Stimulated activated CD4-positive, alpha-beta T cell treated with anti-CD3 and anti-CD28 coated beads, Interleukin-4, amount 100 ng/mL, for 48 hours (primary cell): ENCODE measurements at regions not wholly inside any gene's neighbourhood (a gene's known extent, or its start where the extent isn't known, plus 50 kb on each side); places are given as distances from the start of the nearest gene placed in this dataset.

Source experiments
- DNase-seq, 2 donors: peaks; one replicate each; pipeline ENCODE4 v3.0.0-alpha.2; 2020; ENCODE audit warnings: low read depth in 2 of 2

- DNase-seq, result no peak
Measured at GRCh38 chr12:24557738-24558137, 391.2 kb downstream of the BCAT1 start.

GRCh38 chr12:24555730-24556129, 393.2 kb downstream of the BCAT1 start:
- DNase-seq, result no peak

- DNase-seq, result no peak
Measured at GRCh38 chr12:24554612-24555295, 394.1 kb downstream of the BCAT1 start.

GRCh38 chr12:24553259-24553658, 395.6 kb downstream of the BCAT1 start:
- DNase-seq, result no peak

- DNase-seq, result no peak
Measured at GRCh38 chr12:24551163-24551786, 397.6 kb downstream of the BCAT1 start.

GRCh38 chr12:24550609-24551008, 398.3 kb downstream of the BCAT1 start:
- DNase-seq, result no peak

- DNase-seq, result no peak
Measured at GRCh38 chr12:24546661-24547060, 402.2 kb downstream of the BCAT1 start.

- DNase-seq, result no peak
Measured at GRCh38 chr12:24546084-24546483, 402.8 kb downstream of the BCAT1 start.

- DNase-seq, result no peak
Measured at GRCh38 chr12:24544368-24544767, 404.5 kb downstream of the BCAT1 start.

- no peak for DNase-seq
Measured at GRCh38 chr12:24541193-24541871, 407.6 kb downstream of the BCAT1 start.

- DNase-seq, result no peak
Measured at GRCh38 chr12:24539646-24540045, 409.3 kb downstream of the BCAT1 start.

GRCh38 chr12:24537083-24537860, 411.6 kb downstream of the BCAT1 start:
- no peak for DNase-seq

GRCh38 chr12:24535334-24536069, 413.4 kb downstream of the BCAT1 start:
- DNase-seq, result no peak

GRCh38 chr12:24534622-24535021, 414.3 kb downstream of the BCAT1 start:
- DNase-seq, result no peak

GRCh38 chr12:24533716-24534352, 415.1 kb downstream of the BCAT1 start:
- no peak for DNase-seq

- DNase-seq, result no peak
Measured at GRCh38 chr12:24530689-24531088, 418.2 kb downstream of the BCAT1 start.

- no peak for DNase-seq
Measured at GRCh38 chr12:24527102-24527501, 421.8 kb downstream of the BCAT1 start.

- DNase-seq, result no peak
Measured at GRCh38 chr12:24522736-24523135, 426.2 kb downstream of the BCAT1 start.

- DNase-seq, result no peak
Measured at GRCh38 chr12:24519759-24520158, 429.1 kb downstream of the BCAT1 start.

- no peak for DNase-seq
Measured at GRCh38 chr12:24517000-24517399, 431.9 kb downstream of the BCAT1 start.

GRCh38 chr12:24510581-24511125, 438.2 kb downstream of the BCAT1 start:
- DNase-seq, result no peak
